ENCODE measurements at regions not wholly inside any gene's neighbourhood (a gene's known extent, or its start where the extent isn't known, plus 50 kb on each side); places are given as distances from the start of the nearest gene placed in this dataset.

GRCh38 chr14:61203081-61203753 is 77.9 kb downstream of the TMEM30B start:
- Histone ChIP-seq H3K36me3 (ENCODE audit: control insufficient read depth, insufficient read depth, low read length) (no peaks in the 10 kb centered on the region), H3K27me3 (ENCODE audit: control insufficient read depth, insufficient read depth, low read length, poor library complexity, severe bottlenecking) (no peaks in the 10 kb centered on the region), H3K27ac (ENCODE audit: low read depth, low read length) (no peak overlapping the region), H3K9me3 (ENCODE audit: control insufficient read depth, low read length) (no peaks in the 10 kb centered on the region), H3K4me1 (ENCODE audit: control insufficient read depth, insufficient read depth, low read length) (no peaks in the 10 kb centered on the region), H3K4me3 (ENCODE audit: low read length) (no peak overlapping the region), H3K9ac (ENCODE audit: extremely low read depth, low read length, poor library complexity, severe bottlenecking) (no peak overlapping the region)
- no peak for DNase-seq
- no peaks in the 10 kb centered on the region for H3K27me3 Mint-ChIP-seq (ENCODE audit: insufficient read depth)
- H3K9me3 Mint-ChIP-seq, result no peaks in the 10 kb centered on the region
- WGBS, 2 experiments (ENCODE audit: insufficient coverage in 1 of 2, insufficient read length in 1 of 2), result 85 to 87% methylated on average over 7 to 10 of the region's 10 CpGs
- TF ChIP-seq, protein P1, sequence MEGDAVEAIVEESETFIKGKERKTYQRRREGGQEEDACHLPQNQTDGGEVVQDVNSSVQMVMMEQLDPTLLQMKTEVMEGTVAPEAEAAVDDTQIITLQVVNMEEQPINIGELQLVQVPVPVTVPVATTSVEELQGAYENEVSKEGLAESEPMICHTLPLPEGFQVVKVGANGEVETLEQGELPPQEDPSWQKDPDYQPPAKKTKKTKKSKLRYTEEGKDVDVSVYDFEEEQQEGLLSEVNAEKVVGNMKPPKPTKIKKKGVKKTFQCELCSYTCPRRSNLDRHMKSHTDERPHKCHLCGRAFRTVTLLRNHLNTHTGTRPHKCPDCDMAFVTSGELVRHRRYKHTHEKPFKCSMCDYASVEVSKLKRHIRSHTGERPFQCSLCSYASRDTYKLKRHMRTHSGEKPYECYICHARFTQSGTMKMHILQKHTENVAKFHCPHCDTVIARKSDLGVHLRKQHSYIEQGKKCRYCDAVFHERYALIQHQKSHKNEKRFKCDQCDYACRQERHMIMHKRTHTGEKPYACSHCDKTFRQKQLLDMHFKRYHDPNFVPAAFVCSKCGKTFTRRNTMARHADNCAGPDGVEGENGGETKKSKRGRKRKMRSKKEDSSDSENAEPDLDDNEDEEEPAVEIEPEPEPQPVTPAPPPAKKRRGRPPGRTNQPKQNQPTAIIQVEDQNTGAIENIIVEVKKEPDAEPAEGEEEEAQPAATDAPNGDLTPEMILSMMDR (conservative IDR thresholded peaks at IDR 0.05), result no peak
- H3K4me3 Mint-ChIP-seq, result no peak overlapping the region
- H3K4me1 Mint-ChIP-seq, result peaks cover 4% of the 10 kb centered on the region
- no peak overlapping the region for H3K27ac Mint-ChIP-seq
- H3K36me3 Mint-ChIP-seq (ENCODE audit: low read depth), result no peaks in the 10 kb centered on the region

- Mint-ChIP-seq H3K27ac (no peak overlapping the region), H3K27me3 (ENCODE audit: insufficient read depth) (no peaks in the 10 kb centered on the region), H3K9me3 (no peaks in the 10 kb centered on the region), H3K4me1 (peaks cover 4% of the 10 kb centered on the region), H3K4me3 (no peak overlapping the region), H3K36me3 (ENCODE audit: low read depth) (no peaks in the 10 kb centered on the region)
- Histone ChIP-seq H3K27ac (ENCODE audit: low read depth, low read length) (no peak overlapping the region), H3K27me3 (ENCODE audit: control insufficient read depth, insufficient read depth, low read length, poor library complexity, severe bottlenecking) (no peaks in the 10 kb centered on the region), H3K9me3 (ENCODE audit: control insufficient read depth, low read length) (no peaks in the 10 kb centered on the region), H3K9ac (ENCODE audit: extremely low read depth, low read length, poor library complexity, severe bottlenecking) (no peak overlapping the region), H3K4me1 (ENCODE audit: control insufficient read depth, insufficient read depth, low read length) (no peaks in the 10 kb centered on the region), H3K36me3 (ENCODE audit: control insufficient read depth, insufficient read depth, low read length) (no peaks in the 10 kb centered on the region), H3K4me3 (ENCODE audit: low read length) (no peak overlapping the region)
- 80 to 85% methylated on average over 2 to 3 of the region's 3 CpGs for WGBS, 2 experiments (ENCODE audit: insufficient coverage in 1 of 2, insufficient read length in 1 of 2)
- no peak for DNase-seq
- TF ChIP-seq, protein P1 (conservative IDR thresholded peaks at IDR 0.05), result no peak
These were observed 79.0 kb downstream of the TMEM30B start for GRCh38 chr14:61202124-61202523.

DNA sequence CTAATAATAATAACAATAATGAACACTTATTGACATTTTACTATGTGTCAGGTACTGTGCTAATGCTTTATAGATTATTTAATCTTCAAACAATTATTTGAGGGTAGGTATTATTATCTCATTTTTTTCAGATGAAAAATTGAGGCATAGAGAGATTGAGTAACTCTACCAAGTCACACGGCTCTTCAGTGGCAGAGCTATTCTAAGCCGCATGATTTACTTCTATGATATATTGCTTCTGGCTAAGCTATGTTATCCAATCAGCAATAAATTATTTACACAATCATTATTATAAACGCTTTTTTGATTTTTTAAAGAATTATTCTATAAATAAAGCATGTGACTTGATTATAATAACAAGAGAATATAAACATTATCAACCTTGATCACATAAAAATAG is 80.0 kb downstream of the TMEM30B start:
- H3K4me1 ChIP-seq (ENCODE audit: control insufficient read depth, insufficient read depth, low read length), result no peaks in the 10 kb centered on the region
- H3K27me3 Mint-ChIP-seq (ENCODE audit: insufficient read depth), result no peaks in the 10 kb centered on the region
- H3K36me3 Mint-ChIP-seq (ENCODE audit: low read depth), result no peaks in the 10 kb centered on the region
- H3K27me3 ChIP-seq (ENCODE audit: control insufficient read depth, insufficient read depth, low read length, poor library complexity, severe bottlenecking), result no peaks in the 10 kb centered on the region
- peaks cover 4% of the 10 kb centered on the region for H3K4me1 Mint-ChIP-seq
- no peaks in the 10 kb centered on the region for H3K9me3 Mint-ChIP-seq
- no peaks in the 10 kb centered on the region for H3K9me3 ChIP-seq (ENCODE audit: control insufficient read depth, low read length)
- no peak overlapping the region for H3K4me3 Mint-ChIP-seq
- no peak overlapping the region for H3K27ac ChIP-seq (ENCODE audit: low read depth, low read length)
- no peaks in the 10 kb centered on the region for H3K36me3 ChIP-seq (ENCODE audit: control insufficient read depth, insufficient read depth, low read length)
- DNase-seq, result no peak
- H3K4me3 ChIP-seq (ENCODE audit: low read length), result no peak overlapping the region
- TF ChIP-seq, protein P1 (conservative IDR thresholded peaks at IDR 0.05), result no peak
- H3K27ac Mint-ChIP-seq, result no peak overlapping the region
- WGBS, 2 experiments (ENCODE audit: insufficient coverage in 1 of 2, insufficient read length in 1 of 2), result 95 to 100% methylated on average over 1 to 2 of the region's 3 CpGs
- H3K9ac ChIP-seq (ENCODE audit: extremely low read depth, low read length, poor library complexity, severe bottlenecking), result no peak overlapping the region
